Dedifferentiated amniotic fluid mesenchymal stem cell (primary cell): ENCODE measurements at regions not wholly inside any gene's neighbourhood (a gene's known extent, or its start where the extent isn't known, plus 50 kb on each side); places are given as distances from the start of the nearest gene placed in this dataset.
"Not testable (repeated sequence)": the region's sequence is repeated elsewhere in the genome, so short reads cannot be mapped to it uniquely, and the experiment has no call there.

Experiments
- DNase-seq: peaks from one replicate; pipeline ENCODE4 v3.0.0-alpha.2; 2016; ENCODE audit errors: extremely low spot score

DNA sequence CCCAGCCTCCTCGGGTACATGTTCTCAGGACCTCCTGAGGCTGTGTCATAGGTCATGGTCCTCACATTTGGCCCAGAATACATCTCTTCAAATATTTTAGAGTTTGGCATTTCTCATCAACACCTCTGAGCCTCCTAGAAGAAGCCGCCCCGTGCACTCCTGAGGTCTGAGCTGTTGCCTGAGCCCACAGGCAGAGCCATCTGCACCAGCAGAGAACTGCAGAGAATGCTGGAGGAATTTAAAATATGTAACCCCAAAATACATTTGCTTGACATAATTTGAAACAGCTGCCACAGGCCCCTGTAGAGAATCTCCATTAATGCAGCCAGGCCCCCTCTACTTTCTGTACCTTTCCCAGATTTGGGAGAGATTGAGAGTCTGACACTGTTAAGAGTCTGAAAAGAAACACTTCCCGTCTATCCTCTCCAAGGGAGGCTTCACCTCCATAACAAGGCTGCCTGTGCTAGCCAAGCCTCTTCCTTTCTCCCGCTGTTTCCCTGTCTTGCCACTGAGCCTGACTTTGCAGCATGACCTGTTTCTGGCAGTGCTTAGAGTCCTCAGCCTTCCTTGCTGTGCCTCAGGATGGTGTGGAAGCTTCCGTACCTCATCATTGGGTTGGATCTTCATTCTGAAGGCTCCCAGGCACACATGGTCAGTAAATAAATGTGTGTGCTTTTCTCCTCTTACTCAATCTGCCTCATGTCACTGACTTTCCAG is 95.4 kb upstream of the SFSWAP start:
- no peak for DNase-seq

DNA sequence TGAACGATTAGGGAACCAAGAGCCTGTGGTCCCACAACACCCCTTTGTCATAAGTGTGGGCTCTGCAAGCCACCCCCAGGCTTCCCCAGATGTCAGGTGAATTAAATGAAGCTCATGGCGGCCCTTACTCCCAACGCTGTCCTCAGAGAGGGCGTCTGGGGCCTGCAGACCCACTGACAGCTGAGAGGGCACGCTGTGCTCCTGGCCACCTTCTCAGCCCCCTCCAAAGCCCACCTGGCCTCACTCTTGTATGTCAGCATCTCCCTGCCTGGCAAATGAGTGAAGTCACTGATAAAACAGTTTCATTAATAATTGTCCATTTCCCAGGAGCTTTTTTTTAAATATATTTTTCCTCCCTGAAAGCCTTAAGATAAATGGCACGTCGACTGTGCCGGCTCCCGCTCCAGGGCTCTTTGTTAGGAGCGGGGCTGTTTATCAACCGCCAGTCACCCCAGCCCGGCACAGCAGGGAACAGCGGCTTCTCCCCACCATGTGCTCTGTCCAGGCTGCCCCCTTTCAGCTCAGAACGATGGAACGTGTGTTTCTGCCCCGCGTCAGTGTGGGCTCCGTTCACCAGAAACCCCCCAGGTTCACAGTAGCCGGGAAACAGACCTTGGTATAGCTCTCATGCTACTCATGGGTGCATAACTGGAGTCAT is 94.7 kb upstream of the SFSWAP start:
- no peak for DNase-seq

GRCh38 chr12:131616738-131617137 is 94.2 kb upstream of the SFSWAP start:
- no peak for DNase-seq

- no peak for DNase-seq
Measured at GRCh38 chr12:131617179-131617578, 93.7 kb upstream of the SFSWAP start.

DNA sequence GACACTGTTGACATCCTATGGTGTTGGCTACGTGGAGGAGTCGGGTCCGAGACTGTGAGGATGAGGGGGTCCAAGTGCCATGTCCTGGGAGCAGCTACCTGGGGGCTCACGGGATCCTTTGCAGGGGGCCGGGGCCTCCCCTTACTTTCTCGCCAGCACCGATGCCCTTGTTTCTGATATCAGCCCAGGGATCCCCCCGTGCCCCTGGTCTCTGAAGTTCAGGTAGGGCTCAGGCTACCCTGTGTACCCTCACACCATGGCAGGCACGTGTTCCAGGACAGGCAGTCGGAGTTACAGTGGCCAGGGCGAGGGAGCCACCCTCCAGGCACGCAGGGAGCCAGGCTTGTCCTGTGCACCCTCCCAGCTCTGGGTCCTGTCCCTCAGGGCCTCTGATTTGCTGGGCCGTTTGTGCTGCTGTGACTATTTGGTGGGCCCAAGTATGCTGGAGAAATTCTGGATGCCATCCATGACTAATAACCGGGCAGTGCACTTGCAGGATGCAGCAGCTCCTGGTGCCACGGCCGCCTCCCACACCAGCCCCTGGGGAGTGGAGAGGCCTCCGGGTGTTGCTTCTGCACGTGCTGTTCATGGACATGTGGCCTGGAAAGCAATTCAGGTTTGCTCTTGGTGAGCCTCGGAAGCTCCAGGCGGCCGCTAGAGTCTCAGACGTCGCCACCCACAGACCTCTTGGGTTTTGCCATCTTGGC is 93.1 kb upstream of the SFSWAP start:
- DNase-seq = no peak

DNA sequence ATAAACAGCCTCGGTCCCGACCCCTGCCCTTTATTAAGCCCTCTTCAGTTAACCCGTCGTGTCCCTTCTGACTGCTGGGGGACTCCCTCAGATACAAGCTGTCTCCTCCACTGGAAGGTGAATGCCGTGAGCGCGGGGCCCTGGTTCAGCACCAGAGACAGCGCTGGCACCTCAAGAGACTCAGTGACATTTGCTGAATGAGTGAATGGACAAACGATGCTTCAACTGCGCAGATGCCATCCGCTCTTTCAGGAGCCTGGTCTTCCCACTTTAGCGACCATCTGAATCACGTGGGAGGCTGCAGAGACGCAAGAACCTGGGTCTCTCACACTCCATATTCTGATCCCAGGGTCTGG is 92.6 kb upstream of the SFSWAP start:
- DNase-seq = no peak

DNA sequence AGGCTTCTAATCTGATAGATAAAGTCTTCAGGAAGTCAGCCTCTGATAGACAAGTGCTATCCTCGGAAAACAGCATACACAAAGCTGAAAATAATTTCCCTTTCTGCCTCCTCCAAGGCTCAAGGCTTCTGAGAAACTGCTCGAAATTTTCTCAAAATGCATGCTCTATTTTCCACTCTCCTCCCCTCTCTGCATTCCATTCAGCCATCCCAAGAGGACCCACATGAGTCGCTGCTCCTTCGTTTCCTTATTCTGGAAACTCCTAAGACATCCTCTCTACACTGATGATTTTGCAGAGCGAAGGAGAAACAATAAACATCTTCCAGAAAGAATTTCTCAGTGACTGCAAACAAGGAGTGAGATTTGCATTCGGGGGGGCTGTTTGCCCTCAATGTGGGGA is 92.2 kb upstream of the SFSWAP start:
- no peak for DNase-seq

DNA sequence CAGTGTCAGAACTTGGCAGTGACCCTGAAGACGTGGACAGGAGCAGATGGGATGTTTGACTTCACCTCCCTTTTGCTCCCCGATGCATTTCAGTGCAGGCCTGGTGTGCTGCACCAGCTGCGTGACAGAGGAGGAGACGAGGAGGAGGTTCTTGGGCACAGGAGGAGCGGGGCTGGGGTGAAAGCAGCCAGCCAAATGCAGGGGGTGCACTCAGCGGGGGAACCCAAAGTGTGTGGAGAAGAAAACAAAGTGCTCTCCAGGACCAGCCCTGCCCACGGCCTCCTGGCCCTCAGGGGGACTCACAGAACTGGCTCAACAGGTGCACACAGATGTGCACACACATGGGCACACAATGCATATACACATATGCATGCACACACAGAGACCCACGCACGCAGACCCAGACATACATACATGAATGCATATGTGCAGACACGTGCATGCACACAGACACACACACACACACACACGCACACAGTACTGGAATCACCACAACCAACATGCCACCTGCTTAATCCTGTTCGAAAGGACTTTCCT is 91.7 kb upstream of the SFSWAP start:
- no peak for DNase-seq

DNA sequence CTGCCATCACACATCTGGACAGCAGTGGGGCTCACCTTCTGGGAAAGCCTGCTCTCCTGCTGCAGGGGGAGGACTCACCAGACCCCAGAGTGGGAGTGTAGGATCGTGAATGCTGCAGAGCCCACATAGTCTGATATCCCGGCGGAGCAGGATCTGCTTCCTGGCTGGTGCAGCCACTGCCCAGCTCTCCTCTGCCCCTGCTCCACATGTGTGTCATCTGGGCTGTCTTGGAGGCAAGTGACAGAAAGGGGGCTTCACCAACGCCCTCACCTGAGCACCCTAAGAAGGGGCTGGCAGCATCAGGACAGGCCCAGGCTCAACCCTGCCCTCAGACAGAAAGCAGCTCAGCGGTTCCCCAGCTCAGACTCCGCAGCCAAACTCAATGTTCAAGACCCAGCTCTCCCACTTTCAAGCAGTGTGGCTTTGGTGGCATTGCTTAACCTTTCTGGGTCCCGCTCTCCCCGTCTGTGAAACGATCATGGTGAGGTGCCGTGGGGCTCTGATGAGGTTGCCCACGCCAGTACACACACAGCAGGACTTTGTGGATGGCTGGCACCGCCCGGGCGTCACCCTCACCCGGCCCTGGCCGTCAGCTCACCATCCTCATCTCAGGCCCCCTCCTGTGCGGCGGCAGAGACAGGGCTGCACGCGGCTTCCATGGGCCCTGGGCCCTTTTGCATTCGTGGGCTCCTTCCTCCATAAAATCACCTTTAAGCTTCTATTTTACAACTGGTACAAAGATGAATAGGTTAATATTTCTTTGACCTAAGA is 91.0 kb upstream of the SFSWAP start:
- no peak for DNase-seq

DNA sequence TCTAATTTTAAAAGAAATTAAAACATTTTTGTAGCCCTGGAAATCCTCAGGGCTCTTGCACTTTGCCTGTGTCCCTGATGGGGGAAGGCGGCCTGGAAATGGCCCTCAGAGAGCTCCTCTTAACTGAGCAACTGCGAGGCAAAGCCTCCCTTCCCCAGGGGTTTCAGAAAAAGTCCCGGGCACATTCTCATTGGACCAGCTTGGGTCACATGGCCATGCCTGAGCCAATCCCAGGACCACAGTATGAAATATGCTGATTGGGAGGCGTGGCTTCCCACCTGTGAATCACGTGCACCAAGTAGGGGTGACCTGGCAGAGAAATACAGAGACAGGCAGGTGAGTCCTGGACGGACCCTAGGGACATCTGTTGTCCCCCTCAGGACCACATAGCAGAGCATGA is 90.4 kb upstream of the SFSWAP start:
- DNase-seq = no peak

DNA sequence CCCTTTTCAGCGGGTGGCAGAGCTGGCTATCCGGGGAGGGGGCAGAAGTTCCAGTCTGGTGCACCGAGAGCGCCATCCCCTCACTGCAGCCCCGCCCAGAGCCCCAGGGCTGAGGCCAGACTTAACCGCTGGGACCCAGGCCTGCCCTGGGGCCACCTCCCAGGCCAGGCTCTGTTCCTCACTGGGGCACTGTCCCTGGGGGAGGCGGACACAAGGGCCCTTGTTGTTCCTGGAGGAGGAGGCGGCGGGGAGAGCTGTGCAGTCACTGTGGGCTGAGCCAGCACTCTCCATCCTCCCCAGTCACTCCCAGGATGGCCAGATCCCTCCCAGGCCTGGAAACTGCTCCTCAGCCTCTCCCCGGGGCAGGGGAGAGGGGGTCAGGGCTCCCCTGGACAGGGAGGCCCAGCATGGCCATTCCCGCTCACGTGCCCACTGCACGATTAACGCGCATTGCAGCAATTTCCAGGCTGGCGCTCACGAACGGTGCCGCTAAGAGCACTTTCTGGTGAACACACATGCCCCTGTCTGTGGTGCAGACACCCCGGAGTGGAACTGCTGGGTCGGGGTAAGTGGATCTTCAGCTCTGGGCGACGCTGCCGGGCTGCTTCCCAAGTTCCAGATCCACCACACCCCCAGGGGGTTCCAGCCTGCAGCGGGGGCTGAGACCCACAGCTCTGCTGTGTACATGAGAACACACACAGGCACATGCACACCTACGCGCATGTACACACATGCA is 89.8 kb upstream of the SFSWAP start:
- no peak for DNase-seq

DNA sequence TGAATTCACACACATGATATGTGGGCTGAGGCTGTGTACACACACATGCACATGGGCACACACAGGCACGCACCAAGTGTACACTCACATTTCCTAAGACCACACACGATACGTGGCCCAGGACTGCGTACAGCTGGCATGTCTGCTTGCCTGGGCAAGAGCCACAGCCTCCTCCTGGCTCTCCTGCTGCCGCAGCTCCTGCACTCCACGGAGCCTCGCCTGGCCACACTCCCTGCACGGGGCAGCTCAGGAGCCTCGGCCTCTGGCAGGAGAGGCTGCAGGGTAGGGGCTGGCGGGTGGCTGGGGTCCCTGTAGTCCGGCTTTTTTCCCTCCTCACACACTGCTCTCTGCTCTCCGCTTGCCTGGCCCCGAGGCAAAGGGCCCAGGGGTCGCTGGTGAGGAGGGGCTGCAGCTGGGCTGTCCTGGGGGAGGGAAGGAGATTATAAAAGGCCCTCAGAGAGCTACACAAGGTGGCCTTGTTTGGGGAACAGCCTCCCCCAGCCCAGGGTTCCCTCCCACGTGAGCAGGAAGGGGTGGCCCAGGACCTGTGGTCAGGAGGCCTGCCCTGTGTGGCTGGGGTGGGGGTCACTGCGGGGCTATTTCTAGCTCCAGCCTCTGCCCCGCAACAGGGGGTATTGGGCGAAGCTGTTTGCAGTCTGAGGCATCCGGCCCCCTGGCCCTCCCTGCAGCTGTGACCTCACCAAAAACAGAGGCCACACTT is 89.0 kb upstream of the SFSWAP start:
- DNase-seq = no peak

DNA sequence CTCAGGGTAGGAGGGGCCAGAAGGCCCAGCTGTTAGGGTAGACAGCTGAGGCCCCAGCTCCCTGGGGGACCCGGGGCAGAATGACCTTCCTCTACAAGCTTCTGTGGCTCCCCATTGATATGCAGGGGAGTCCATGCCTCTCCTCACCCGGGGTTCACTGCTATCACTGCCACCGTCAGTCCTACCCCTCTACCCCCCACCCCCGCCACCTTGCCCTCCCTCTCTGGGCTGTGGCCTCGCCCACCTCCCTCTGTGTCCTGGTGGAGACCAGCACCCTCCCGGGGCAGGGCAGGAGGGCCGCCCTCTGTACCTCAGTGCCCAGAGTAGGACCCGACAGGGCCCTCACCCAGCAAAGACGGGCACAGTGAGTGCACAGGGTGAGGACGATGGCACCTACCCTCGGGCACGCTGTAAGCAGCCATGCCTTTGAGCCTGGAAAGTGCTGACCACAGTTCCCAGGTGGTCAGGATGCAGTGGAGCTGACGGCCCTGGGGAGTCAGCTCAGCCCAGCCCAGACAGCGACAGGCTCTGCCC is 88.4 kb upstream of the SFSWAP start:
- DNase-seq = no peak

DNA sequence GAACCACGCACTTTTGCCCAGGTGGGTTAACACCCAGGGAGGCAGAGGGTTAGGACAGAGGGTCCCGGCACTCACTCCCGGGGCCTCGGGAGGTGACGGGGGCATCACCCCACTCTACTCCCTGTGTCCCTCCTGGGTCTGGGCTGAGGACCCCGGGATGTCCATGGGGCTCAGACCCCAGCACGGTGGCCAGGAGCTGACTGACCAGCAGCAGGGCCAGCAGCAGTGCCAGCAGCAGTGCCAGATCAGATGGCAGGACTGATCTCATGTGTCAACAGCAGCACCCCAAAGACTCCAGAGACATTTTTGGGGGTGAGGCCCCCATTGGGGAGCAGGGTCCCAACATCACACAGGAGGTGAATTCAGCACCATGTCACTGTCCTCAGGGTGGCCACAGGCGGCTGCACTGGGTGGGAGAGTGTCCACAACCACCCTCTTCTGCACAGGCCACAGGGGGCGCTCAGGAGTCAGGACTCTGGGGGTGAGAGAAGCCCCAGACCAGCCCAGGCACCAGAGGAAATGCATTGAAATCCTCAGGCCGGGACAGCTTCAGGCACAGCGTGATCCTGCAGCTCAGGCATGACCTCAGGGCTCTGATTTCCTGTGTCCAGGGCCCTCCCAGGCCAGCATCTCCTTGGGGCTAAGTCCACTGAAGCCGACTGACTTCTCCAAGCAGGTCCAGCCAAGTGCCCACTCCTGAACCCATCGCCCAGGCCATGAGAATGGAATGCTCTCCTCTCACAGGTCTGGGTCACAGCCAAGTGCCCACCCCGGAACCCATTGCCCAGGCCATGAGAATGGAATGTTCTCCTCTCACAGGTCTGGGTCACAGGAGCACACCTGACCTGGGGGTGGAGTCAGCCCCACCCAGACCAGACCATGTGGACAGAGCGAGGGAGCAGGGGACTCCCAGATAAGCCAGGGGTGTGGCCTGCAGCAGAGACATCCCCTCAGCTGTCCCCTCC is 87.2 kb upstream of the SFSWAP start:
- not testable (repeated sequence) for DNase-seq

GRCh38 chr12:131624369-131624739 is 86.5 kb upstream of the SFSWAP start:
- not testable (repeated sequence) for DNase-seq

DNA sequence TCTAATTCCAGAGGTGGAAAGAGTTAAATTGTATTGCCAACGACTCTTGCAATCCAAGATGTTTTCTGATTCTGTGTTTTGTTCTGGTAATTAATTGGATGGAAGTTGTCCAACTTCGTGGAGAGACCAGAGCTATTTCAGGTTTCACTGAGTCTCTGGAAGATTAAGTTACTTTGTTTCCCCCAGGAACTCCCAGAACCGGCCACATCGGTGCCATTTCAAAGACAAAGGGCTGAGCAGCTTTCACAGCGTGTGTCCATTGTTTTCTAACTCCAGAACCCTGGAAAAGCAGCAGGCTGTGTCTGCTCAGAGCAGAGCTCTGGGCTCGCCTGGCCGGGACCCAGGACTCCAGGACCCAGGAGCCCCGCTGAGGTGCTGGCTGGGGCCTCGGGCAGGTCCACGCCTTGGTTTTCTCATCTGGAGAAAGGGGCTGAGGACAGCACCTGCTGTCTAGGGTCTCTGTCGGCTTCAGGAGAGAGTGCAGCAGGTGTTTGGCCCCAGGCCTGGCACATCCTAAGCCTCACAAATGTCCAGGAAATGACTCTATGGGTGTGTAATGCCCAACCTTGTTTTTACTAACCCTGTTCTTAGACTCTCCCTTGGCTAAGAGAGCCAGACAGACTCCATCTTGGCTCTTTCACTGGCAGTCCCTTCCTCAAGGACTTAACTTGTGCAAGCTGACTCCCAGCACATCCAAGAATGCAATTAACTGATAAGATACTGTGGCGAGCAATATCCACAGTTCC is 86.0 kb upstream of the SFSWAP start:
- DNase-seq = not testable (repeated sequence)

- DNase-seq = not testable (repeated sequence)
Measured at GRCh38 chr12:131625966-131626722, 84.7 kb upstream of the SFSWAP start.
